Right cardiac atrium (tissue), 5 donors: ENCODE measurements at regions not wholly inside any gene's neighbourhood (a gene's known extent, or its start where the extent isn't known, plus 50 kb on each side); places are given as distances from the start of the nearest gene placed in this dataset.

Experiments
- ATAC-seq, 2 donors: fragments of 200-7000 bp; cut with Tn5 transposase; one replicate each; pipeline versions ENCODE4 v1.8.0 to v1.9.1; 2020; ENCODE audit warnings: moderate library complexity in 2 of 2, mild to moderate bottlenecking in 1 of 2
- DNase-seq, 3 donors: peaks; one replicate each; pipeline ENCODE4 v3.0.0-alpha.2; 2020
- H3K27ac ChIP-seq: one replicate; pipeline ENCODE4 v1.5.1; 2013; ENCODE audit warnings: mild to moderate bottlenecking, low read length, control low read depth, moderate library complexity
- H3K27me3 ChIP-seq: one replicate; pipeline ENCODE4 v1.6.1; 2013; ENCODE audit not compliant: control insufficient read depth, insufficient read depth
- H3K4me1 ChIP-seq: one replicate; pipeline ENCODE4 v1.6.1; 2013; ENCODE audit warnings: low read length; ENCODE audit not compliant: control insufficient read depth, insufficient read depth
- H3K4me3 ChIP-seq: one replicate; pipeline ENCODE4 v1.5.1; 2013; ENCODE audit warnings: low read length, control low read depth
- H3K9me3 ChIP-seq: one replicate; pipeline ENCODE4 v1.6.1; 2013; ENCODE audit warnings: low read length; ENCODE audit not compliant: control insufficient read depth
- WGBS: extraction: QIAGEN DNeasy Blood & Tissue Kit; methylation state at CpG from one replicate; pipeline ENCODE4 v1.1.7; 2013; 5-methylcytosine and 5-hydroxymethylcytosine counted together
- intact Hi-C, 4 donors: fragments of 100-400 bp; cut with DNase I; formaldehyde crosslinking; loops; one replicate each; pipeline versions ENCODE4 v1.11.0 to v1.14.0; 2022 to 2023
- donor health status: healthy with polysubstance abuse.
- donor health status: DM: no; HTN: yes; CAD: no.
- donor health status: DM: no; HTN: no; CAD: no.
- donor health status: DM: no; HTN: yes; CAD: no; lungs with severe emphysema.
- donor health status: DM: yes; HTN: yes; CAD: no.

GRCh38 chr2:74036010-74036409 lies 51.3 kb downstream of the TET3 start:
- ATAC-seq (no peak), DNase-seq (no peak)
- intact Hi-C loops = no loop called here
- Histone ChIP-seq H3K4me3 (no peak overlapping the region), H3K9me3 (no peaks in the 10 kb centered on the region), H3K27ac (no peak overlapping the region), H3K27me3 (no peaks in the 10 kb centered on the region), H3K4me1 (peaks cover 9% of the 10 kb centered on the region)
- 95% methylated on average over 7 of the region's 7 CpGs for WGBS

GRCh38 chr2:74036450-74037195 lies 51.9 kb downstream of the TET3 start:
- no peak for DNase-seq
- Histone ChIP-seq H3K9me3 (no peaks in the 10 kb centered on the region), H3K27me3 (no peaks in the 10 kb centered on the region), H3K4me3 (no peak overlapping the region), H3K4me1 (peaks cover 9% of the 10 kb centered on the region), H3K27ac (no peak overlapping the region)
- WGBS = 75% methylated on average over 4 of the region's 4 CpGs
- intact Hi-C loops = no loop called here
- ATAC-seq = peak in 1 of 2 donors; percentile 15

GRCh38 chr2:74037379-74037860 lies 52.7 kb downstream of the TET3 start:
- DNase-seq (no peak), ATAC-seq (peak; percentile 56 to 65)
- no peak overlapping the region for H3K4me3 ChIP-seq
- no peaks in the 10 kb centered on the region for H3K27me3 ChIP-seq
- intact Hi-C loops = no loop called here
- H3K27ac ChIP-seq = no peak overlapping the region
- no peaks in the 10 kb centered on the region for H3K9me3 ChIP-seq
- 72% methylated on average over 1 of the region's 1 CpG for WGBS
- H3K4me1 ChIP-seq = peaks cover 6% of the 10 kb centered on the region

DNA sequence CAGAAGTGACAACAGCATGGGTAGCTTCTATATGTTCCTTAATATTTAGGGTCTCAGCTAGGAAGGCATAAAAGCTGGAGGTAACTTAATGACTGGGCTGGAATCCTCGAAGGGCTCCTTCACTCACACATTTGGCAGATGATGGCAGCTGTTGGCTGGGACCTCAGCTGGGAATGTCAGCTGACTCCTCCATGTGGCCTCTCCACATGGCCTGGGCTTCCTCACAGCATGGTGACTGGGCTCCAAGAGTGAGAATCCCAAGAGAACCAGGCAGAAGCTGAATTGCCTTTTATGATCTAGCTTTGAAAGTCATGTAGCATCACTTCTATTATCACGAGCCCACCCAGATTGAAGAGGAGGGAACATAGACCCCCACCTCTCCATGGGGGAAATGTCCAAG lies 54.9 kb downstream of the TET3 start:
- H3K27me3 ChIP-seq = no peaks in the 10 kb centered on the region
- ATAC-seq (no peak), DNase-seq (no peak)
- no peak overlapping the region for H3K27ac ChIP-seq
- H3K4me1 ChIP-seq = peaks cover 4% of the 10 kb centered on the region
- intact Hi-C loops = no loop called here
- 77% methylated on average over 2 of the region's 2 CpGs for WGBS
- no peaks in the 10 kb centered on the region for H3K9me3 ChIP-seq
- H3K4me3 ChIP-seq = no peak overlapping the region

DNA sequence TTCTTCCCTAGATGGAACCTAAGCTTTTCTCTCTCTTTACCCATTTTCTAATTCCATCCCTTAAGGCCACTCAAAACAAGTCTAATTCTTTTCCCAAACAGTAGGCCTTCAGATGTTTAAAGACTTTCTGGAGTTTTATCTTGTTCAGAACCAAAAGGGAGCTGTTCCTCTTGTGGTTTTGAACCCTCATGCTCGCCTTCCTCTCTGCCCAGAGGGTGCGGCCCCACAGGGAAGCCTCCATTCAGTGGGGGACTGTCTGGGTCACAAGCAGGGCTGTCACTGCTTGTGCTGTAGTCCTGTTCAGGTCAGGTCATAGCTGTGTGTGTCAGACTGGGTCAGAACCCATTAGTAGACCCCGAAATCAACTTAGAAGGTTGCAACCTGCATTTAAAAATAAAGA lies 56.5 kb downstream of the TET3 start:
- H3K27me3 ChIP-seq = no peaks in the 10 kb centered on the region
- no peak for ATAC-seq
- no peaks in the 10 kb centered on the region for H3K9me3 ChIP-seq
- H3K4me3 ChIP-seq = no peak overlapping the region
- H3K4me1 ChIP-seq = peaks cover 6% of the 10 kb centered on the region
- peak in 1 of 3 donors; percentile 47 for DNase-seq
- WGBS = 87% methylated on average over 3 of the region's 3 CpGs
- intact Hi-C loops = no loop called here
- no peak overlapping the region for H3K27ac ChIP-seq

DNA sequence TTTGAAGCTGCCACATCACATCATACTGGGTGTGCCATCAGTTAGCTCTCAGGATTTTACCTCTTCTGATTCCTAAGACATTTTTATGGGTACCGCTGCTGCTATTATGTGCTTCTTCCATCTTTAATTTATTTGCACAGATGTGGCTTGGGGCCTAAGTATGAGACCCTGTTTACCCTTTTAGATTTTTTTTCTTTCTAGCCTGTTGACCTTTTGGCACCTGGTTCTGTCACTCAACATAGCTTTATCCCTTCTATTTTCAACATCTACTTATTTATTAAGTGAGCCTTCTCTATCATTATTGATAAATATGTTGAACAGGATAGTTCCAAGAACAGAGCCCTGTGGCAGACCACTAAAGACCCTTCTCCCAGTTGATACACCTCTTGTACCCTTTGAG lies 57.0 kb downstream of the TET3 start:
- Histone ChIP-seq H3K4me3 (no peak overlapping the region), H3K9me3 (no peaks in the 10 kb centered on the region), H3K4me1 (peaks cover 6% of the 10 kb centered on the region), H3K27me3 (no peaks in the 10 kb centered on the region), H3K27ac (no peak overlapping the region)
- ATAC-seq (no peak), DNase-seq (no peak)
- 97% methylated on average over 1 of the region's 1 CpG for whole genome bisulfite sequencing
- intact Hi-C loops = no loop called here

GRCh38 chr2:74042606-74043005 lies 57.9 kb downstream of the TET3 start:
- H3K9me3 ChIP-seq = no peaks in the 10 kb centered on the region
- peaks cover 6% of the 10 kb centered on the region for H3K4me1 ChIP-seq
- no peak for ATAC-seq
- intact Hi-C loops = no loop called here
- DNase-seq = no peak
- no peak overlapping the region for H3K4me3 ChIP-seq
- 96% methylated on average over 3 of the region's 3 CpGs for WGBS
- H3K27me3 ChIP-seq = no peaks in the 10 kb centered on the region
- H3K27ac ChIP-seq = no peak overlapping the region

- ATAC-seq (no peak), DNase-seq (no peak)
- Histone ChIP-seq H3K4me1 (peaks cover 3% of the 10 kb centered on the region), H3K27ac (no peak overlapping the region), H3K9me3 (no peaks in the 10 kb centered on the region), H3K4me3 (no peak overlapping the region), H3K27me3 (no peaks in the 10 kb centered on the region)
- intact Hi-C loops = no loop called here
- WGBS = 90% methylated on average over 6 of the region's 6 CpGs
Measured at GRCh38 chr2:74043345-74044329, 58.9 kb downstream of the TET3 start.

GRCh38 chr2:74044999-74045398 lies 60.3 kb downstream of the TET3 start:
- intact Hi-C loops = no loop called here
- H3K4me1 ChIP-seq = peaks cover 6% of the 10 kb centered on the region
- 88% methylated on average over 3 of the region's 3 CpGs for WGBS
- no peak overlapping the region for H3K27ac ChIP-seq
- no peak for DNase-seq
- no peak for ATAC-seq
- no peaks in the 10 kb centered on the region for H3K27me3 ChIP-seq
- H3K4me3 ChIP-seq = no peak overlapping the region
- H3K9me3 ChIP-seq = no peaks in the 10 kb centered on the region

DNA sequence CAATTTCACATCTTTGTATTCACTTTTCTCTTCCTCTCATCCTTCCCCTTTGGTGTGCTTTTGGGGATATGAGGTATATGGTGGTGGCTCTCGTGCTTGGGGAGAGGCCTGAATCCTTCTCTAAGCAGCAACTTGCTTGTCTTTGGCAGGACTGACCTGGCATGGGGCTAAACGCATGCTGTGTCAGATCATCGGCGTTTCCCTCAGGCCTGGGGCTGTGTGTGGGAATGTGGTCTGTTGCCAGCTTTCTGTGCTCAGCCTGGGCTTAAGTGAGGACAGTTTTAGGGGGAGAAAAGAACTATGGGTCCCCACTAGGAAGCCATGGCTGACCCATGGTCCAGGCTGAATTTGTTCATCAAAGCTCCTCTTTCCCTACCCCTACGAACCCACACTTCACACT lies 60.7 kb downstream of the TET3 start:
- intact Hi-C loops = no loop called here
- peak in 1 of 2 donors; percentile 34 for ATAC-seq

DNA sequence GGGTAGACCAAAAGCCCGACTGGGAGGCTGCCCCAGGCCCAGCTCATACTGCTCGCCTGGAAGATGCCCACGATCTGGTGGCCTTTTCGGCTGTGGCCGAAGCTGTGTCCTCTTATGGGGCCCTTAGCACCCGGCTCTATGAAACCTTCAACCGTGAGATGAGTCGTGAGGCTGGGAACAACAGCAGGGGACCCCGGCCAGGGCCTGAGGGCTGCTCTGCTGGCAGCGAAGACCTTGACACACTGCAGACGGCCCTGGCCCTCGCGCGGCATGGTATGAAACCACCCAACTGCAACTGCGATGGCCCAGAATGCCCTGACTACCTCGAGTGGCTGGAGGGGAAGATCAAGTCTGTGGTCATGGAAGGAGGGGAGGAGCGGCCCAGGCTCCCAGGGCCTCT lies 61.7 kb downstream of the TET3 start:
- Histone ChIP-seq H3K4me1 (peaks cover 6% of the 10 kb centered on the region), H3K9me3 (no peaks in the 10 kb centered on the region), H3K27ac (no peak overlapping the region), H3K27me3 (no peaks in the 10 kb centered on the region), H3K4me3 (no peak overlapping the region)
- peak in 1 of 2 donors; percentile 11 for ATAC-seq
- intact Hi-C loops = no loop called here
- peak in 1 of 3 donors; percentile 44 for DNase-seq
- WGBS = 96% methylated on average over 17 of the region's 17 CpGs

More for the DNA sequence above, 60.7 kb downstream of the TET3 start:
- peak in 1 of 3 donors; percentile 39 for DNase-seq
- no peaks in the 10 kb centered on the region for H3K9me3 ChIP-seq
- H3K4me1 ChIP-seq = peaks cover 6% of the 10 kb centered on the region
- 42% methylated on average over 5 of the region's 5 CpGs for WGBS
- no peak overlapping the region for H3K27ac ChIP-seq
- H3K27me3 ChIP-seq = no peaks in the 10 kb centered on the region
- no peak overlapping the region for H3K4me3 ChIP-seq
